ENCODE measurements at regions not wholly inside any gene's neighbourhood (a gene's known extent, or its start where the extent isn't known, plus 50 kb on each side); places are given as distances from the start of the nearest gene placed in this dataset.

GRCh38 chr16:85529489-85530369 is 83.4 kb upstream of the GSE1 start:
- no peak for TF ChIP-seq CTCF (IDR thresholded peaks at IDR 0.05; ENCODE audit: low read depth, low read length)
- no peak for TF ChIP-seq EZH2phosphoT487 (IDR thresholded peaks at IDR 0.05; ENCODE audit: low read depth)
